ENCODE measurements at regions not wholly inside any gene's neighbourhood (a gene's known extent, or its start where the extent isn't known, plus 50 kb on each side); places are given as distances from the start of the nearest gene placed in this dataset.

DNA sequence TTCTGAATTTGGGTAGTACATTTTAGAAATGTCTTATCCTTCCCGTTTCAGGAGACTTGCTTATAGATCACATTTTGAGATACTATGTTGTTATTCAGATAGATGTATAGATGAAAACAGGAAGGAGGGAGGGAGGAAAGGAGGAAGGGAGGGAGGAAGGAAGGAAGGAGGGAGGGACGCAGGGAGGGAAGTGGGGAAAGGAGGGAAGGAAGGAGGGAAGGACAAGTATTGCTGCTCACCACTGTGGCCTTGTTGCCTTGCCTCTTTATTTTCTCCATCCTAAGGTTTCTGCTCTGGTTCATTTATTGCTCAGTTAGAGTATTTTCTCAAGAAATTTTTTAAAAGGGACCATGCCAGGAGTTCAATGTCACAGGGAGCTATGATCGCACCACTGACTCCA is 134.3 kb downstream of the LTN1 start:
- TF ChIP-seq, protein P1, sequence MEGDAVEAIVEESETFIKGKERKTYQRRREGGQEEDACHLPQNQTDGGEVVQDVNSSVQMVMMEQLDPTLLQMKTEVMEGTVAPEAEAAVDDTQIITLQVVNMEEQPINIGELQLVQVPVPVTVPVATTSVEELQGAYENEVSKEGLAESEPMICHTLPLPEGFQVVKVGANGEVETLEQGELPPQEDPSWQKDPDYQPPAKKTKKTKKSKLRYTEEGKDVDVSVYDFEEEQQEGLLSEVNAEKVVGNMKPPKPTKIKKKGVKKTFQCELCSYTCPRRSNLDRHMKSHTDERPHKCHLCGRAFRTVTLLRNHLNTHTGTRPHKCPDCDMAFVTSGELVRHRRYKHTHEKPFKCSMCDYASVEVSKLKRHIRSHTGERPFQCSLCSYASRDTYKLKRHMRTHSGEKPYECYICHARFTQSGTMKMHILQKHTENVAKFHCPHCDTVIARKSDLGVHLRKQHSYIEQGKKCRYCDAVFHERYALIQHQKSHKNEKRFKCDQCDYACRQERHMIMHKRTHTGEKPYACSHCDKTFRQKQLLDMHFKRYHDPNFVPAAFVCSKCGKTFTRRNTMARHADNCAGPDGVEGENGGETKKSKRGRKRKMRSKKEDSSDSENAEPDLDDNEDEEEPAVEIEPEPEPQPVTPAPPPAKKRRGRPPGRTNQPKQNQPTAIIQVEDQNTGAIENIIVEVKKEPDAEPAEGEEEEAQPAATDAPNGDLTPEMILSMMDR (IDR thresholded peaks at IDR 0.05), result no peak
- TF ChIP-seq POLR2A (IDR thresholded peaks at IDR 0.05), result no peak
